GM12873 (cell line): ENCODE measurements at regions not wholly inside any gene's neighbourhood (a gene's known extent, or its start where the extent isn't known, plus 50 kb on each side); places are given as distances from the start of the nearest gene placed in this dataset.

Experiments used
- TF ChIP-seq, protein P1 (sequence below): IDR thresholded peaks from 2 replicates; pipeline ENCODE4 v1.5.1; 2012; ENCODE audit warnings: low read depth, mild to moderate bottlenecking, moderate library complexity, low read length, control low read depth; ENCODE audit not compliant: insufficient read depth; ENCODE audit errors: missing control alignments

DNA sequence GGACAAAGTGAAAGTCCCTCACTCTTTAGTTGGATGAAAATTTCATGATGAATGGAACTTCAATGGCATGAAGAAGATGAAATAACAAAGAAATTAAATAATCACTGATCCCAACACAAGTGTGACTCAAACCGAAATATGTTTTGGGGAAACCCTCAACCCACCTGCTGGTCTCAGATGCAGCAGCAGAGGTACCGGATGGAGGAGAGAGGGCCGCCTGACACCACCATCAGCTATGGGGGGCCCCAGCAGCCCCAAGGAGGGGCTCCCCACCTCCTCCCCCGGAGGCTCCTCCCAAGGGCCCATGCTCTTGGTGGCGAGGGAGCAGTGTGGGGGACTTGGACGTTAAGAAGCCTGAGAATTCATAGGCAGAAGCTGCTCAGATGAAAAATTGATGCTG is 137.2 kb upstream of the ADARB2 start:
- TF ChIP-seq, protein P1, sequence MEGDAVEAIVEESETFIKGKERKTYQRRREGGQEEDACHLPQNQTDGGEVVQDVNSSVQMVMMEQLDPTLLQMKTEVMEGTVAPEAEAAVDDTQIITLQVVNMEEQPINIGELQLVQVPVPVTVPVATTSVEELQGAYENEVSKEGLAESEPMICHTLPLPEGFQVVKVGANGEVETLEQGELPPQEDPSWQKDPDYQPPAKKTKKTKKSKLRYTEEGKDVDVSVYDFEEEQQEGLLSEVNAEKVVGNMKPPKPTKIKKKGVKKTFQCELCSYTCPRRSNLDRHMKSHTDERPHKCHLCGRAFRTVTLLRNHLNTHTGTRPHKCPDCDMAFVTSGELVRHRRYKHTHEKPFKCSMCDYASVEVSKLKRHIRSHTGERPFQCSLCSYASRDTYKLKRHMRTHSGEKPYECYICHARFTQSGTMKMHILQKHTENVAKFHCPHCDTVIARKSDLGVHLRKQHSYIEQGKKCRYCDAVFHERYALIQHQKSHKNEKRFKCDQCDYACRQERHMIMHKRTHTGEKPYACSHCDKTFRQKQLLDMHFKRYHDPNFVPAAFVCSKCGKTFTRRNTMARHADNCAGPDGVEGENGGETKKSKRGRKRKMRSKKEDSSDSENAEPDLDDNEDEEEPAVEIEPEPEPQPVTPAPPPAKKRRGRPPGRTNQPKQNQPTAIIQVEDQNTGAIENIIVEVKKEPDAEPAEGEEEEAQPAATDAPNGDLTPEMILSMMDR = no peak

- TF ChIP-seq, protein P1 = no peak
These were observed 136.5 kb upstream of the ADARB2 start for GRCh38 chr10:1873661-1874315.

DNA sequence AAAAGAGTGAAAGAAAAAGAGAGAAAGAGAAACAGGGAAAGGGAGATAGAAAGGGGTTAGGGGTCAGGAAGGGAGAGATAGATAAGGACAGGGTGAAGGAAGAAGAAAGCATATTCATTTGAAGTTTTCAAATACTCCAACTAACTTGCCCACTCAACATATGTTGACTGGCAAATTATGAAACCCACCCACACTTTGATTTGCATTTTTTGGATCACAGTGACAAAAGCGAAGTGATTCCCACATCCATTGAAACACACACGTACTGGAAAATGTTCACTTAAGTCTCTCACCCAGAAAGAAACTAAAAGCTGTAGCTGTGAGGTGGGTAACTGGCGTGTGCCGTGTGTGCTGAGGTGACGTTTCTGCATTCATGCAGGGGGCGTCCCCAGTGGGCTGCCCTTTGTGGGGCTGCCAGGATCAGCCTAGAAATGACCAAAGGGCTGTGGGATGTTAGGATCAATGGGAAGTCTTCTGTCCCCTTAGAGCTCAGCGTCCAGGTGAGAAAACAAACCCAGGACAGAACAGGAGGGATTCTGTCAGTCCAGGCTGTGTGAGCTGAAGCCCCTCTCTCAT is 134.9 kb upstream of the ADARB2 start:
- TF ChIP-seq, protein P1 = no peak

GRCh38 chr10:1870491-1870890 is 133.2 kb upstream of the ADARB2 start:
- TF ChIP-seq, protein P1 = no peak

DNA sequence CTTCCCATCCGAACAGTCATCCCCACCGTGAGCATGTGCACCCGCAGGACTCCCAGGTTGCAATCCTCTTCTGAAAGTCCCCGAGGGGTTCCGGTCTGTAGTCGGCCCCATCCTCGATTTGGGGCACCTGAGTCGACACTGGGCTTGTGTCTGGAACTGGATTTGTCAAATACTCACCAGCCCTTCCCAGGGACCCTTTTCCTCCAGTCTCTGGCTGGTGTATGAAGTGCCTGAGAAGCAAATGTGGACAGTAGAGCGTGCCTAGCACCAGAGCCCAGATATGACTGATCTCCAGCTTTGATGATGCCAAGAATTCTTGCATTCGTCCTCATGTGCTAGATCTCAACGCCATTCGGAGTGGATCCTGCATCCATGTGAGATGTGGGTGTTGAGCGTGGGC is 132.5 kb upstream of the ADARB2 start:
- TF ChIP-seq, protein P1 = no peak

- TF ChIP-seq, protein P1 = no peak
These were observed 123.0 kb upstream of the ADARB2 start for GRCh38 chr10:1860351-1860750.

DNA sequence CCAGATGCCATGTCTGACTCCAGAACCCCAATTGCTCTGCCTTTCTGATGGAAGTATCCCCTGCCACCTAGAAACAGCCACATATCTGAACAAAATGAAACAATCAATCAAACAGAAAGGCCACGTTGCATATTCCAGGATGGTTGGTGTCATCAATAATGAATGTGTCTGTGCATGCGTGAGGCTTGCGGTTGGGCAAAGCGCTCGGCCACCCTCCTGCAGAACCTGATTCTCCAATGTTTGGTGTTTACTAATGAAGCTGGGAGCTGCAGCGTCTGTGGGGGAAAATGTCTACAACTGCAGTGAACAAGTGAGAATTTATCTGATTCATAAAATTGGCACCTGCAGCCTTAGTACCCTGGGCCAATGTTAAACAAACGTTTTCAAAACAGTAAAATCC is 121.2 kb upstream of the ADARB2 start:
- TF ChIP-seq, protein P1 = no peak
